ENCODE measurements at regions not wholly inside any gene's neighbourhood (a gene's known extent, or its start where the extent isn't known, plus 50 kb on each side); places are given as distances from the start of the nearest gene placed in this dataset.

DNA sequence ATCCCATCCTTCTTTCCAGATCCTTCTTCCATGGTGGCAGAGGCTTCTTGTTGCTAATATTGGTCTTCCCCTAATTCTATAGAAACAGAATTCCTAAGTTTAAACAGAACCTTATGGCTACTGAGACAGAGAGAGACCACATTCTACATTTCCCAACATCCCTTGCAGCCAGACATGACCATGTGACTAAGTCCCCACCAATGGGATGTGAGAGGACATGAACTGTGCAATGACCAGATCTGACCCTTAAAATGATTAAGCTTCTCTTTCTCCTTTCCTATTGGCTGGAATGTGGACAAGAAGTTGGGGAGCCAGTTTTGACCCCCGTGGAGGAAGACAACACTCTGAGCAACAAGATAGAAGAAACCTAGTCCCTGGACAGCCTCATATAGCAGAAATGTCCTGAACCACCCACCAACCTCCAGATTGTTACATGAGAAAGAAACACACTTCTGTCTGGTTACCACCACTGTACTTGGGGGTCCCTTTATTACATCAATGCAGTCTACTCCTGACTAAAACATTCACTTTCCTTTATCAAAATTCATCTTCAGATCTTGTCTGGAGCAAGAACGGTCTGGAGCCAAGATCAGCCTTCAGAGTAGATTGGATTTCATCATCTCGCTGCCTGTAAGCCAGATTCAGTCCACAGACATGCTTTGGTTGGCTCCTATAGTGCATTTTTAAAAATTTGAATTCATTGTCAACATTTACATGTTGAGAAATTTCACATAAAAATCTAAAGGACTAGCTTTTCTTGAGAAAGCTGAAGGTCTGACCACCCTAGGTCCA lies 183.9 kb downstream of the SHQ1 start:
- Mint-ChIP-seq H3K4me1 (peaks cover 18% of the 10 kb centered on the region), H3K4me3 (no peak overlapping the region), H3K27ac (no peak overlapping the region), H3K27me3 (ENCODE audit: insufficient read depth) (peaks cover 2% of the 10 kb centered on the region), H3K9me3 (no peaks in the 10 kb centered on the region), H3K36me3 (ENCODE audit: low read depth) (no peaks in the 10 kb centered on the region)
- Histone ChIP-seq H3K9ac (ENCODE audit: extremely low read depth, low read length, poor library complexity, severe bottlenecking) (no peak overlapping the region), H3K4me1 (ENCODE audit: control insufficient read depth, insufficient read depth, low read length) (no peaks in the 10 kb centered on the region), H3K27ac (ENCODE audit: low read depth, low read length) (no peak overlapping the region), H3K27me3 (ENCODE audit: control insufficient read depth, insufficient read depth, low read length, poor library complexity, severe bottlenecking) (no peaks in the 10 kb centered on the region), H3K9me3 (ENCODE audit: control insufficient read depth, low read length) (no peaks in the 10 kb centered on the region), H3K4me3 (ENCODE audit: low read length) (no peak overlapping the region), H3K36me3 (ENCODE audit: control insufficient read depth, insufficient read depth, low read length) (no peaks in the 10 kb centered on the region)
- TF ChIP-seq, protein P1, sequence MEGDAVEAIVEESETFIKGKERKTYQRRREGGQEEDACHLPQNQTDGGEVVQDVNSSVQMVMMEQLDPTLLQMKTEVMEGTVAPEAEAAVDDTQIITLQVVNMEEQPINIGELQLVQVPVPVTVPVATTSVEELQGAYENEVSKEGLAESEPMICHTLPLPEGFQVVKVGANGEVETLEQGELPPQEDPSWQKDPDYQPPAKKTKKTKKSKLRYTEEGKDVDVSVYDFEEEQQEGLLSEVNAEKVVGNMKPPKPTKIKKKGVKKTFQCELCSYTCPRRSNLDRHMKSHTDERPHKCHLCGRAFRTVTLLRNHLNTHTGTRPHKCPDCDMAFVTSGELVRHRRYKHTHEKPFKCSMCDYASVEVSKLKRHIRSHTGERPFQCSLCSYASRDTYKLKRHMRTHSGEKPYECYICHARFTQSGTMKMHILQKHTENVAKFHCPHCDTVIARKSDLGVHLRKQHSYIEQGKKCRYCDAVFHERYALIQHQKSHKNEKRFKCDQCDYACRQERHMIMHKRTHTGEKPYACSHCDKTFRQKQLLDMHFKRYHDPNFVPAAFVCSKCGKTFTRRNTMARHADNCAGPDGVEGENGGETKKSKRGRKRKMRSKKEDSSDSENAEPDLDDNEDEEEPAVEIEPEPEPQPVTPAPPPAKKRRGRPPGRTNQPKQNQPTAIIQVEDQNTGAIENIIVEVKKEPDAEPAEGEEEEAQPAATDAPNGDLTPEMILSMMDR (conservative IDR thresholded peaks at IDR 0.05): no peak
- DNase-seq: no peak
- 86 to 95% methylated on average over 1 to 3 of the region's 3 CpGs for WGBS, 2 experiments (ENCODE audit: insufficient coverage in 1 of 2, insufficient read length in 1 of 2)

DNA sequence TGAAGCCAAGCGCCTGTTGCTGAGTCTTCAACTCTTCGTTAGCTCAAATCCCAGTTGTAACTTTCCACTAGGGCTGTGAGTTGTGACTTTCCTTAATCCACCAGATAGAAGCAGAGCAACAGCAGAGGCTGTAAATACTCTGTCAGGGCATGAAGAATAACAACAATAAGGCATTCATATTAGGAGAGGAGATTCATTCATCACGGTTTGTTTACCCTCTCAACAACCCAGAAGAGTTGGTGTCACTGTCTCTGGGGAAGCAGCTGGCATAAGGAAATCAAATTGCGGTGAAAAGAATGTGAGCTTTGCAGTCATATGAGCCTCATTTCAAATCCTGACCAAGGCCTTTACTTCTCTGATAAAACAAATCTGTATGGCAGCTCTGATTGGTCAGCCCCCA lies 184.8 kb downstream of the SHQ1 start:
- H3K27ac ChIP-seq (ENCODE audit: low read depth, low read length): no peak overlapping the region
- H3K4me3 ChIP-seq (ENCODE audit: low read length): no peak overlapping the region
- no peaks in the 10 kb centered on the region for H3K4me1 ChIP-seq (ENCODE audit: control insufficient read depth, insufficient read depth, low read length)
- no peak overlapping the region for H3K9ac ChIP-seq (ENCODE audit: extremely low read depth, low read length, poor library complexity, severe bottlenecking)
- H3K27me3 Mint-ChIP-seq (ENCODE audit: insufficient read depth): peaks cover 2% of the 10 kb centered on the region
- H3K4me3 Mint-ChIP-seq: no peak overlapping the region
- no peak for DNase-seq
- TF ChIP-seq, protein P1 (conservative IDR thresholded peaks at IDR 0.05): no peak
- peaks cover 13% of the 10 kb centered on the region for H3K4me1 Mint-ChIP-seq
- no peaks in the 10 kb centered on the region for H3K9me3 ChIP-seq (ENCODE audit: control insufficient read depth, low read length)
- H3K36me3 ChIP-seq (ENCODE audit: control insufficient read depth, insufficient read depth, low read length): no peaks in the 10 kb centered on the region
- WGBS, 2 experiments (ENCODE audit: insufficient coverage in 1 of 2, insufficient read length in 1 of 2): 88 to 89% methylated on average over 4 of the region's 4 CpGs
- no peaks in the 10 kb centered on the region for H3K36me3 Mint-ChIP-seq (ENCODE audit: low read depth)
- no peaks in the 10 kb centered on the region for H3K27me3 ChIP-seq (ENCODE audit: control insufficient read depth, insufficient read depth, low read length, poor library complexity, severe bottlenecking)
- H3K27ac Mint-ChIP-seq: no peak overlapping the region
- H3K9me3 Mint-ChIP-seq: no peaks in the 10 kb centered on the region

DNA sequence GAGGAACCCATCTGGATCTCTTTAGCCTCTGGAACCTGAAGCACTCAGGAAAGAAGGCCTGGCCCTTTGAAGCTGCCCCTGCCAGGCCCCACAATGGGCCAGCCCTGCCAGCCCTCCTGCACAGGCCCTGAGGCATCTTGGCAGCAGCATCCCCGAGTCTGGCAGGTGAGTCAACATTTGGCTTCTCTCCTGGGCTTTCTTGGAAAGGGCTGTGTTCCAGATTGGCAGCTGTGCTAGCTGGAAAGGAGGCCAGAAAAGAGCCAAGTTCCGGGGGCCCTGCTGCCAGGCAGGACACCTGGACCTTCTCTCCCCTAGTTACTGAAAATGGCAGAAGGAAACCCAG lies 187.2 kb downstream of the SHQ1 start:
- H3K9ac ChIP-seq (ENCODE audit: extremely low read depth, low read length, poor library complexity, severe bottlenecking): no peak overlapping the region
- Mint-ChIP-seq H3K36me3 (ENCODE audit: low read depth) (no peaks in the 10 kb centered on the region), H3K9me3 (no peaks in the 10 kb centered on the region), H3K27me3 (ENCODE audit: insufficient read depth) (peaks cover 2% of the 10 kb centered on the region), H3K4me1 (peaks cover 13% of the 10 kb centered on the region), H3K4me3 (no peak overlapping the region), H3K27ac (no peak overlapping the region)
- no peaks in the 10 kb centered on the region for H3K27me3 ChIP-seq (ENCODE audit: control insufficient read depth, insufficient read depth, low read length, poor library complexity, severe bottlenecking)
- TF ChIP-seq, protein P1 (conservative IDR thresholded peaks at IDR 0.05): no peak
- no peaks in the 10 kb centered on the region for H3K4me1 ChIP-seq (ENCODE audit: control insufficient read depth, insufficient read depth, low read length)
- 89% methylated on average over 2 of the region's 2 CpGs; no CpG with 5 or more reads in 1 of the 2 experiments for WGBS, 2 experiments (ENCODE audit: insufficient coverage in 1 of 2, insufficient read length in 1 of 2)
- DNase-seq: no peak
- no peaks in the 10 kb centered on the region for H3K36me3 ChIP-seq (ENCODE audit: control insufficient read depth, insufficient read depth, low read length)
- H3K9me3 ChIP-seq (ENCODE audit: control insufficient read depth, low read length): no peaks in the 10 kb centered on the region
- H3K4me3 ChIP-seq (ENCODE audit: low read length): no peak overlapping the region
- H3K27ac ChIP-seq (ENCODE audit: low read depth, low read length): no peak overlapping the region
